SU-DHL-6 (cell line): ENCODE measurements at regions not wholly inside any gene's neighbourhood (a gene's known extent, or its start where the extent isn't known, plus 50 kb on each side); places are given as distances from the start of the nearest gene placed in this dataset.

ENCODE experiments used
- H2AFZ ChIP-seq: fragments of 200-600 bp; sonication (generic); 2 replicates; pipeline ENCODE4 v1.6.1; 2014; ENCODE audit warnings: low read depth, mild to moderate bottlenecking, moderate library complexity, mixed read lengths, antibody characterized with exemption, low read length; ENCODE audit not compliant: severe bottlenecking
- H3F3A ChIP-seq: fragments of 200-600 bp; shearing (Covaris generic); 2 replicates; pipeline ENCODE4 v1.6.0; 2016; ENCODE audit warnings: antibody characterized with exemption, mild to moderate bottlenecking; ENCODE audit not compliant: insufficient read depth
- H3K27ac ChIP-seq: fragments of 200-600 bp; sonication (generic); 2 replicates; pipeline ENCODE4 v1.5.1; 2016; ENCODE audit warnings: low read depth, mild to moderate bottlenecking, low read length, moderate library complexity, mixed read lengths
- H3K27me3 ChIP-seq: fragments of 200-600 bp; sonication (generic), shearing (Covaris generic); 2 replicates; pipeline ENCODE4 v1.6.0; 2014; ENCODE audit warnings: mild to moderate bottlenecking, low read length
- H3K36me3 ChIP-seq: fragments of 200-600 bp; sonication (generic); 2 replicates; pipeline ENCODE4 v1.6.1; 2014; ENCODE audit warnings: mild to moderate bottlenecking, low read length, mixed read lengths
- H3K4me2 ChIP-seq: fragments of 300-600, 200-600 bp; shearing (Covaris generic), sonication (generic); 2 replicates; pipeline ENCODE4 v1.6.0; 2014; ENCODE audit warnings: low read length, low read depth, mild to moderate bottlenecking; ENCODE audit not compliant: poor library complexity, severe bottlenecking
- H3K4me3 ChIP-seq: fragments of 200-600 bp; sonication (generic); 2 replicates; pipeline ENCODE4 v1.5.1; 2014; ENCODE audit warnings: antibody characterized with exemption, low read length, mild to moderate bottlenecking, mixed read lengths; ENCODE audit not compliant: insufficient read depth, poor library complexity, severe bottlenecking
- H3K79me2 ChIP-seq: fragments of 200-600 bp; sonication (generic); 2 replicates; pipeline ENCODE4 v1.6.1; 2014; ENCODE audit warnings: mild to moderate bottlenecking, low read length, moderate library complexity; ENCODE audit not compliant: insufficient read depth
- H3K9ac ChIP-seq: fragments of 200-600 bp; sonication (generic); 2 replicates; pipeline ENCODE4 v1.7.0; 2014; ENCODE audit warnings: mild to moderate bottlenecking, low read length
- H3K9me2 ChIP-seq: fragments of 200-600 bp; sonication (generic); replicated peaks from 2 replicates; pipeline ENCODE4 v1.6.1; 2014; ENCODE audit warnings: low read length; ENCODE audit not compliant: insufficient read depth
- H3K9me3 ChIP-seq: fragments of 200-600 bp; sonication (generic); 2 replicates; pipeline ENCODE4 v1.6.1; 2014; ENCODE audit warnings: low read length, mixed read lengths; ENCODE audit not compliant: insufficient read depth
- H4K20me1 ChIP-seq: fragments of 200-600 bp; sonication (generic); 2 replicates; pipeline ENCODE4 v1.6.1; 2014; ENCODE audit warnings: low read depth, mild to moderate bottlenecking, antibody characterized with exemption, low read length, moderate library complexity, mixed read lengths
- EZH2phosphoT487 ChIP-seq: fragments of 200-600 bp; sonication (generic), shearing (Covaris generic); conservative IDR thresholded peaks from 2 replicates; pipeline ENCODE4 v1.6.1; 2018; ENCODE audit warnings: mild to moderate bottlenecking, antibody characterized with exemption, low read length, moderate library complexity, mixed read lengths
- TF ChIP-seq, protein P1 (sequence below): fragments of 200-600 bp; sonication (generic); IDR thresholded peaks from one replicate; pipeline ENCODE4 v1.5.1; 2017; ENCODE audit warnings: antibody characterized with exemption, mild to moderate bottlenecking, low read length, moderate library complexity; ENCODE audit not compliant: insufficient read depth, poor library complexity, severe bottlenecking

DNA sequence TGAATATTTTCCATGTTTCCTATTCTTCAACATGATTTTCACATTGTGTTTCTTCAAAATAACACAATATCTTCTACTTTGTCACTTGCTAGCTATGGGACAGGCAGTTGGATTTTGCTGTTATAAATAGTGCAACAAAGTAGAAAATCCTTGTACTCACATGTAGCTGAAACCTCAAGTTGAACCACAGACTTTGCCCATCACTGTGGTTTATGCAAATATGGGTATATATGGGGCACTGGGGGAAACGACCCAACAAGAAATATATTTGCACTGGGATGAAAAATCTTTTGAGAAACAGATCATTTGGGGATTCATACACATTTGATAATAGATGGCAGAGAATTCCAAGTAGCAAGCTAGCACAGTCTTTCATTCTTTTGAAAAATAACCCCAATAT lies 486.3 kb upstream of the MAP2 start:
- TF ChIP-seq EZH2phosphoT487 = no peak
- TF ChIP-seq, protein P1, sequence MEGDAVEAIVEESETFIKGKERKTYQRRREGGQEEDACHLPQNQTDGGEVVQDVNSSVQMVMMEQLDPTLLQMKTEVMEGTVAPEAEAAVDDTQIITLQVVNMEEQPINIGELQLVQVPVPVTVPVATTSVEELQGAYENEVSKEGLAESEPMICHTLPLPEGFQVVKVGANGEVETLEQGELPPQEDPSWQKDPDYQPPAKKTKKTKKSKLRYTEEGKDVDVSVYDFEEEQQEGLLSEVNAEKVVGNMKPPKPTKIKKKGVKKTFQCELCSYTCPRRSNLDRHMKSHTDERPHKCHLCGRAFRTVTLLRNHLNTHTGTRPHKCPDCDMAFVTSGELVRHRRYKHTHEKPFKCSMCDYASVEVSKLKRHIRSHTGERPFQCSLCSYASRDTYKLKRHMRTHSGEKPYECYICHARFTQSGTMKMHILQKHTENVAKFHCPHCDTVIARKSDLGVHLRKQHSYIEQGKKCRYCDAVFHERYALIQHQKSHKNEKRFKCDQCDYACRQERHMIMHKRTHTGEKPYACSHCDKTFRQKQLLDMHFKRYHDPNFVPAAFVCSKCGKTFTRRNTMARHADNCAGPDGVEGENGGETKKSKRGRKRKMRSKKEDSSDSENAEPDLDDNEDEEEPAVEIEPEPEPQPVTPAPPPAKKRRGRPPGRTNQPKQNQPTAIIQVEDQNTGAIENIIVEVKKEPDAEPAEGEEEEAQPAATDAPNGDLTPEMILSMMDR = no peak

DNA sequence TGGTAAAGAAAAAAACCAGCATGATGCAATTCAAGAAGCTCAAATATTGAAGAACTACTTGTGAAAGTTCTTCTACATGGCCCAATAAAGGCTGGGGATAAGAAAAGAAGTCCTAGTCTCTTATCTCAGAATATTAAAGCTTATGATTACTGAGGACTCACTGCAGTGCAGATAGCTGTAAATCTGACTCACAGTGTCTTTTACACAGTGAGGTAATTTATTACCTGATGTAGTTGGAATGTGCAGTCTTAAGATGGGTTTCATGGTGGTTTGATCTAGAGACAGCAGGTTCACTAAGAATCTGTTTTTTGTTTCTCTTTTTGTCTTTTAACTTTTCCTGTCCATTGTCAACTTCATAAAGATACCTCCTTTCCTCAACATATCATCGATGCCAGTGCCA lies 484.0 kb upstream of the MAP2 start:
- no peak for TF ChIP-seq EZH2phosphoT487
- no peaks in the 10 kb centered on the region for H3K9me2 ChIP-seq

More for the DNA sequence above, 486.3 kb upstream of the MAP2 start:
- Histone ChIP-seq H3K9me3 (no peaks in the 10 kb centered on the region), H3K36me3 (no peaks in the 10 kb centered on the region), H3K79me2 (no peaks in the 10 kb centered on the region), H3K4me3 (no peak overlapping the region), H2AFZ (no peak overlapping the region), H3F3A (no peaks in the 10 kb centered on the region), H3K9ac (no peak overlapping the region), H3K4me2 (no peak overlapping the region), H3K27ac (no peak overlapping the region), H4K20me1 (no peaks in the 10 kb centered on the region), H3K27me3 (no peaks in the 10 kb centered on the region), H3K9me2 (no peaks in the 10 kb centered on the region)

GRCh38 chr2:208945719-208946256 lies 478.1 kb upstream of the MAP2 start:
- no peaks in the 10 kb centered on the region for H3K36me3 ChIP-seq
- no peak overlapping the region for H3K9ac ChIP-seq
- H3K79me2 ChIP-seq = no peaks in the 10 kb centered on the region
- H3K9me2 ChIP-seq = no peaks in the 10 kb centered on the region
- no peak overlapping the region for H2AFZ ChIP-seq
- H3K4me2 ChIP-seq = no peak overlapping the region
- H3K27me3 ChIP-seq = no peaks in the 10 kb centered on the region
- no peaks in the 10 kb centered on the region for H3F3A ChIP-seq
- H3K9me3 ChIP-seq = no peaks in the 10 kb centered on the region
- TF ChIP-seq, protein P1 = no peak
- TF ChIP-seq EZH2phosphoT487 = no peak
- H3K27ac ChIP-seq = no peak overlapping the region
- no peaks in the 10 kb centered on the region for H4K20me1 ChIP-seq
- H3K4me3 ChIP-seq = no peak overlapping the region

More for the DNA sequence above, 484.0 kb upstream of the MAP2 start:
- no peak overlapping the region for H3K4me2 ChIP-seq
- H3K4me3 ChIP-seq = no peak overlapping the region
- no peaks in the 10 kb centered on the region for H3K36me3 ChIP-seq
- H3K27ac ChIP-seq = no peak overlapping the region
- no peaks in the 10 kb centered on the region for H4K20me1 ChIP-seq
- no peaks in the 10 kb centered on the region for H3K79me2 ChIP-seq
- no peaks in the 10 kb centered on the region for H3K9me3 ChIP-seq
- no peaks in the 10 kb centered on the region for H3K27me3 ChIP-seq
- H2AFZ ChIP-seq = no peak overlapping the region
- no peaks in the 10 kb centered on the region for H3F3A ChIP-seq
- H3K9ac ChIP-seq = no peak overlapping the region

DNA sequence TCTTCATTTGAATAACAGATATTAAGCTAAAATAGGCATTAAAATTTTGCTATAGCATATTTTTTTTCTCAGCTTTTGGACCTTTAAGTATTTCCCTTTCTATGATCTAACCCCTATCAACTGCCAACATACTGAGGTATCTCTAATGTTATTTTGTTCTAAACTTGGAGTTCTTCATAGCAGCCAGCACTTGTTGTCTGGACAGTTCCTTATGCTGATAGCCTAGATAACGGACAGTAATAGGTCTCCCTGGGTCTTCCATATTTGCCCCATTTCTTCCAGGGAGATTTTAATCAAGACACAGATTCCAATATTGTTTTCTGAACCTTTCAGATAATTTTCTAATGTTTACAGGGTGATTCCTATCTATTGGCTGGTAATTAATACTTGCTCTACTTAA lies 475.8 kb upstream of the MAP2 start:
- Histone ChIP-seq H3K27me3 (no peaks in the 10 kb centered on the region), H3K36me3 (no peaks in the 10 kb centered on the region), H4K20me1 (no peaks in the 10 kb centered on the region), H3K4me3 (no peak overlapping the region), H3F3A (no peaks in the 10 kb centered on the region), H3K4me2 (no peak overlapping the region), H3K9me2 (no peaks in the 10 kb centered on the region), H3K9me3 (no peaks in the 10 kb centered on the region), H3K27ac (no peak overlapping the region), H2AFZ (no peak overlapping the region), H3K79me2 (no peaks in the 10 kb centered on the region), H3K9ac (no peak overlapping the region)
- TF ChIP-seq, protein P1 = no peak
- no peak for TF ChIP-seq EZH2phosphoT487
